GM23248 (cell line): ENCODE measurements at regions not wholly inside any gene's neighbourhood (a gene's known extent, or its start where the extent isn't known, plus 50 kb on each side); places are given as distances from the start of the nearest gene placed in this dataset.

Experiments used
- EZH2 ChIP-seq: fragments of 200-600 bp; sonication (generic); IDR thresholded peaks from 2 replicates; pipeline ENCODE4 v1.6.1; 2018; ENCODE audit warnings: antibody characterized with exemption, mild to moderate bottlenecking; ENCODE audit not compliant: insufficient read depth, poor library complexity, severe bottlenecking
- EZH2phosphoT487 ChIP-seq: fragments of 200-600 bp; sonication (generic); IDR thresholded peaks from 2 replicates; pipeline ENCODE4 v1.6.1; 2018; ENCODE audit warnings: antibody characterized with exemption, moderate library complexity, mild to moderate bottlenecking, low read depth; ENCODE audit not compliant: insufficient read depth

DNA sequence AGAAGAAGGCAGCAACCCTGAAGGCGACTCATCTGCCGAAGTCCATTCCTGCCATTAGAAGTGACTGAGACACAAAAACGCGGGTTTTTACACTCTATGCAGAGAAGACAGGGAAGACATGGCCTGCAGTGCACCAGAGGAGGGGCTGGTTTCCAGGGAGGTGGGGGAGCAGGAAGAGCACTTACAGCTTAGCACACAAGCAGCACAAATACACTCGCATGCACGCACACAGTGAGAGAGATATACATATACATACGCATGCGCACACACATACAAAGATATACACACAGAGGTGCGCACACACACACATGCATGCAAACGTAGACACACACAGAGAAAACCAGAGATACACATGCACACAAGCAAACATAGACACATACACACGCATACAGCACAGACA, 210.9 kb upstream of the CSF3R start:
- TF ChIP-seq EZH2phosphoT487 (no peak), EZH2 (no peak)
